DND-41 (cell line): ENCODE measurements at regions not wholly inside any gene's neighbourhood (a gene's known extent, or its start where the extent isn't known, plus 50 kb on each side); places are given as distances from the start of the nearest gene placed in this dataset.

Experiments
- ATAC-seq: fragments of 200-7000 bp; cut with Tn5 transposase; 3 replicates; pipeline ENCODE4 v1.9.1; 2021; ENCODE audit warnings: low read depth; ENCODE audit not compliant: insufficient read depth
- DNase-seq: peaks from one replicate; pipeline ENCODE4 v3.0.0-alpha.2; 2020
- H2AFZ ChIP-seq: 2 replicates; pipeline ENCODE4 v1.6.0; 2012; ENCODE audit warnings: low read depth, low read length
- H3K27ac ChIP-seq: 2 replicates; pipeline ENCODE4 v1.5.1; 2012; ENCODE audit warnings: low read length, inconsistent platforms
- H3K27me3 ChIP-seq: fragments of 200-600 bp; sonication (generic); 2 replicates; pipeline ENCODE4 v1.6.0; 2012; ENCODE audit warnings: low read length, mild to moderate bottlenecking, inconsistent platforms; ENCODE audit not compliant: insufficient read depth, poor library complexity
- H3K36me3 ChIP-seq: 2 replicates; pipeline ENCODE4 v1.5.1; 2012; ENCODE audit warnings: low read length, inconsistent platforms; ENCODE audit not compliant: insufficient read depth
- H3K4me1 ChIP-seq: 2 replicates; pipeline ENCODE4 v1.5.1; 2012; ENCODE audit warnings: mild to moderate bottlenecking, low read length; ENCODE audit not compliant: insufficient read depth
- H3K4me2 ChIP-seq: 2 replicates; pipeline ENCODE4 v1.6.0; 2012; ENCODE audit warnings: mild to moderate bottlenecking, moderate library complexity, low read length, inconsistent platforms; ENCODE audit not compliant: insufficient read depth
- H3K4me3 ChIP-seq, 2 experiments: fragments of 200-600 bp in 1 of 2; shearing (Covaris generic) in 1 of 2; 2 replicates each; pipeline ENCODE4 v1.5.1; 2012 to 2016; ENCODE audit warnings: inconsistent platforms in 2 of 2, low read length in 2 of 2, mild to moderate bottlenecking in 2 of 2, low read depth in 1 of 2, moderate library complexity in 1 of 2
- H3K79me2 ChIP-seq: 2 replicates; pipeline ENCODE4 v1.6.0; 2012; ENCODE audit warnings: low read length, inconsistent platforms; ENCODE audit not compliant: insufficient read depth
- H3K9ac ChIP-seq: 2 replicates; pipeline ENCODE4 v1.6.0; 2012; ENCODE audit warnings: low read depth, mild to moderate bottlenecking, inconsistent platforms, low read length, moderate library complexity
- H3K9me3 ChIP-seq: 2 replicates; pipeline ENCODE4 v1.5.1; 2012; ENCODE audit warnings: low read length, moderate library complexity, mild to moderate bottlenecking, inconsistent platforms; ENCODE audit not compliant: insufficient read depth, severe bottlenecking
- H4K20me1 ChIP-seq: 2 replicates; pipeline ENCODE4 v1.6.0; 2012; ENCODE audit warnings: low read length; ENCODE audit not compliant: insufficient read depth
- CTCF ChIP-seq: IDR thresholded peaks from 2 replicates; pipeline ENCODE4 v1.5.1; 2012; ENCODE audit warnings: borderline replicate concordance, low read length, moderate library complexity, mild to moderate bottlenecking; ENCODE audit not compliant: poor library complexity, severe bottlenecking; ENCODE audit errors: extremely low read depth
- EZH2 ChIP-seq: IDR thresholded peaks from 3 replicates; pipeline ENCODE4 v1.6.1; 2012; ENCODE audit warnings: borderline replicate concordance, low read depth, mild to moderate bottlenecking, moderate library complexity, low read length, inconsistent platforms; ENCODE audit not compliant: severe bottlenecking

GRCh38 chr7:112615701-112616100 is 134.9 kb downstream of the LSMEM1 start:
- Histone ChIP-seq H3K27ac (no peak overlapping the region), H3K4me2 (no peak overlapping the region), H3K4me1 (no peaks in the 10 kb centered on the region), H4K20me1 (no peaks in the 10 kb centered on the region), H3K36me3 (no peaks in the 10 kb centered on the region), H2AFZ (no peak overlapping the region), H3K4me3 (no peak overlapping the region), H3K27me3 (no peaks in the 10 kb centered on the region), H3K9me3 (no peaks in the 10 kb centered on the region), H3K9ac (no peak overlapping the region), H3K79me2 (no peaks in the 10 kb centered on the region)
- no peak for ATAC-seq
- TF ChIP-seq EZH2 (no peak), CTCF (no peak)
- DNase-seq = no peak

GRCh38 chr7:112616295-112616694 is 135.5 kb downstream of the LSMEM1 start:
- no peak for TF ChIP-seq EZH2
- no peak for TF ChIP-seq CTCF
- Histone ChIP-seq H3K79me2 (no peaks in the 10 kb centered on the region), H2AFZ (no peak overlapping the region), H3K4me1 (no peaks in the 10 kb centered on the region), H4K20me1 (no peaks in the 10 kb centered on the region), H3K27me3 (no peaks in the 10 kb centered on the region), H3K4me2 (no peak overlapping the region), H3K9ac (no peak overlapping the region), H3K9me3 (no peaks in the 10 kb centered on the region), H3K36me3 (no peaks in the 10 kb centered on the region), H3K4me3 (no peak overlapping the region), H3K27ac (no peak overlapping the region)
- DNase-seq = no peak
- ATAC-seq = no peak

GRCh38 chr7:112619343-112619742 is 138.6 kb downstream of the LSMEM1 start:
- Histone ChIP-seq H3K36me3 (no peaks in the 10 kb centered on the region), H4K20me1 (no peaks in the 10 kb centered on the region), H2AFZ (no peak overlapping the region), H3K4me2 (no peak overlapping the region), H3K4me1 (no peaks in the 10 kb centered on the region), H3K4me3 (no peak overlapping the region), H3K27ac (no peak overlapping the region), H3K9me3 (no peaks in the 10 kb centered on the region), H3K27me3 (no peaks in the 10 kb centered on the region), H3K9ac (no peak overlapping the region), H3K79me2 (no peaks in the 10 kb centered on the region)
- TF ChIP-seq EZH2 = no peak
- TF ChIP-seq CTCF = no peak
- DNase-seq = no peak
- no peak for ATAC-seq

GRCh38 chr7:112622159-112622715 is 141.4 kb downstream of the LSMEM1 start:
- H2AFZ ChIP-seq = no peak overlapping the region
- H3K36me3 ChIP-seq = no peaks in the 10 kb centered on the region
- no peak overlapping the region for H3K9ac ChIP-seq
- H3K27ac ChIP-seq = no peak overlapping the region
- no peak overlapping the region for H3K4me2 ChIP-seq
- no peaks in the 10 kb centered on the region for H3K27me3 ChIP-seq
- peaks cover 5% of the 10 kb centered on the region for H3K9me3 ChIP-seq
- ATAC-seq (no peak), DNase-seq (no peak)
- no peaks in the 10 kb centered on the region for H4K20me1 ChIP-seq
- TF ChIP-seq CTCF (no peak), EZH2 (no peak)
- H3K4me1 ChIP-seq = no peaks in the 10 kb centered on the region
- no peaks in the 10 kb centered on the region for H3K79me2 ChIP-seq
- H3K4me3 ChIP-seq = no peak overlapping the region
